IMR-90 (cell line): ENCODE measurements at regions not wholly inside any gene's neighbourhood (a gene's known extent, or its start where the extent isn't known, plus 50 kb on each side); places are given as distances from the start of the nearest gene placed in this dataset.
A peak's percentile ranks its signal among the peaks of the same experiment; 100 is the strongest.

Experiments used
- ATAC-seq: fragments of 200-7000 bp; cut with Tn5 transposase; 2 replicates; pipeline ENCODE4 v1.9.1; 2020; ENCODE audit warnings: low read depth, mild to moderate bottlenecking, moderate library complexity
- BruUV-seq: library from RNA; stranded (reverse); fragments of 400-500 nt; replicated peaks from 2 replicates; lab custom pipeline; 2021; lab: Mats Ljungman, UMichigan
- CTCF ChIA-PET: fragments of 300-600 bp; formaldehyde crosslinking; extraction: SDS; loops from one replicate; lab custom pipeline; 2021; ENCODE audit warnings: antibody characterized with exemption; lab: Yijun Ruan, JAX
- POLR2A ChIA-PET: fragments of 300-600 bp; sonication (Branson Sonifier 250); formaldehyde crosslinking; loops from one replicate; lab custom pipeline; 2022; ENCODE audit warnings: antibody characterized with exemption; ENCODE audit not compliant: unreplicated experiment; lab: Charles Lee
- DNase-seq: peaks from one replicate; pipeline ENCODE4 v3.0.0; 2013
- H2AFZ ChIP-seq: replicated peaks from 2 replicates; pipeline ENCODE3; 2013; ENCODE audit warnings: low read length, mild to moderate bottlenecking; ENCODE audit not compliant: poor library complexity
- H2AK5ac ChIP-seq: 2 replicates; pipeline ENCODE4 v1.6.1; 2013; ENCODE audit warnings: low read depth, low read length, inconsistent platforms
- H2AK9ac ChIP-seq: replicated peaks from 2 replicates; pipeline ENCODE3; 2013; ENCODE audit warnings: mild to moderate bottlenecking, low read depth, low read length, moderate library complexity; ENCODE audit not compliant: poor library complexity
- H2BK120ac ChIP-seq: 2 replicates; pipeline ENCODE4 v1.6.1; 2013; ENCODE audit warnings: low read depth, low read length, inconsistent platforms
- H2BK15ac ChIP-seq: 3 replicates; pipeline ENCODE4 v1.6.1; 2013; ENCODE audit warnings: low read depth, low read length, inconsistent platforms
- H2BK20ac ChIP-seq: 2 replicates; pipeline ENCODE4 v1.6.1; 2013; ENCODE audit warnings: low read depth, mild to moderate bottlenecking, inconsistent platforms, low read length, moderate library complexity
- H2BK5ac ChIP-seq: 2 replicates; pipeline ENCODE4 v1.6.1; 2013; ENCODE audit warnings: mild to moderate bottlenecking, low read depth, low read length, inconsistent platforms; ENCODE audit not compliant: poor library complexity, severe bottlenecking
- H3K14ac ChIP-seq: replicated peaks from 2 replicates; pipeline ENCODE4 v1.6.1; 2013; ENCODE audit warnings: low read depth, low read length, inconsistent platforms
- H3K18ac ChIP-seq: 2 replicates; pipeline ENCODE4 v1.6.1; 2013; ENCODE audit warnings: low read depth, low read length, control low read depth
- H3K23ac ChIP-seq: 2 replicates; pipeline ENCODE4 v1.6.1; 2013; ENCODE audit warnings: low read depth, low read length, inconsistent platforms
- H3K27ac ChIP-seq: 2 replicates; pipeline ENCODE4 v1.5.1; 2013; ENCODE audit warnings: mild to moderate bottlenecking, control low read depth, low read length; ENCODE audit not compliant: insufficient read depth
- H3K27me3 ChIP-seq: 2 replicates; pipeline ENCODE4 v1.6.1; 2013; ENCODE audit warnings: low read length; ENCODE audit not compliant: control insufficient read depth, insufficient read depth
- H3K36me3 ChIP-seq: 2 replicates; pipeline ENCODE4 v1.6.1; 2013; ENCODE audit warnings: low read length, mixed read lengths; ENCODE audit not compliant: control insufficient read depth, insufficient read depth
- H3K4ac ChIP-seq: 2 replicates; pipeline ENCODE4 v1.6.1; 2013; ENCODE audit warnings: low read depth, low read length, inconsistent platforms
- H3K4me1 ChIP-seq: 2 replicates; pipeline ENCODE4 v1.6.1; 2013; ENCODE audit warnings: low read length, mixed read lengths; ENCODE audit not compliant: control insufficient read depth, insufficient read depth
- H3K4me2 ChIP-seq: 2 replicates; pipeline ENCODE4 v1.6.1; 2013; ENCODE audit warnings: low read depth, mild to moderate bottlenecking, control low read depth, low read length, moderate library complexity
- H3K4me3 ChIP-seq: 2 replicates; pipeline ENCODE4 v1.5.1; 2013; ENCODE audit warnings: low read depth, mild to moderate bottlenecking, control low read depth, low read length, moderate library complexity; ENCODE audit not compliant: insufficient read depth
- H3K56ac ChIP-seq: 2 replicates; pipeline ENCODE4 v1.6.1; 2013; ENCODE audit warnings: low read length, inconsistent platforms; ENCODE audit not compliant: insufficient read depth; ENCODE audit errors: extremely low read depth
- H3K79me1 ChIP-seq, 2 experiments: 2 replicates each; pipeline ENCODE4 v1.6.1; 2013; ENCODE audit warnings: low read length in 2 of 2, inconsistent platforms in 1 of 2, low read depth in 1 of 2
- H3K9ac ChIP-seq: 2 replicates; pipeline ENCODE4 v1.6.1; 2013; ENCODE audit warnings: low read depth, low read length, control low read depth
- H3K9me1 ChIP-seq: 2 replicates; pipeline ENCODE4 v1.6.1; 2013; ENCODE audit warnings: low read length, inconsistent platforms; ENCODE audit not compliant: insufficient read depth
- H3K9me3 ChIP-seq: 2 replicates; pipeline ENCODE4 v1.6.1; 2013; ENCODE audit warnings: low read length; ENCODE audit not compliant: control insufficient read depth, insufficient read depth
- H4K20me1 ChIP-seq: 2 replicates; pipeline ENCODE4 v1.6.1; 2013; ENCODE audit warnings: low read length, inconsistent platforms; ENCODE audit not compliant: insufficient read depth
- H4K5ac ChIP-seq: 2 replicates; pipeline ENCODE4 v1.6.1; 2013; ENCODE audit warnings: mild to moderate bottlenecking, low read depth, low read length, control low read depth
- H4K8ac ChIP-seq, 2 experiments: 2 replicates each; pipeline ENCODE4 v1.6.1; 2013; ENCODE audit warnings: low read depth in 2 of 2, low read length in 2 of 2, control low read depth in 1 of 2, inconsistent platforms in 1 of 2
- H4K91ac ChIP-seq: 2 replicates; pipeline ENCODE4 v1.6.1; 2013; ENCODE audit warnings: low read depth, low read length, inconsistent platforms; ENCODE audit not compliant: insufficient read depth
- BHLHE40 ChIP-seq: fragments of 150-350 bp; IDR thresholded peaks from 2 replicates; pipeline ENCODE4 v1.6.1; 2016; ENCODE audit warnings: mild to moderate bottlenecking, low read depth, low read length
- CEBPB ChIP-seq: IDR thresholded peaks from 2 replicates; pipeline ENCODE4 v1.6.1; 2012; ENCODE audit warnings: low read depth, low read length, improper control_type of control experiment
- CHD1 ChIP-seq: IDR thresholded peaks from 2 replicates; pipeline ENCODE4 v1.6.1; 2012; ENCODE audit warnings: low read depth, low read length, improper control_type of control experiment
- CTCF ChIP-seq: conservative IDR thresholded peaks from 2 replicates; pipeline ENCODE4 v1.5.1; 2012; ENCODE audit warnings: mild to moderate bottlenecking, low read depth, low read length, improper control_type of control experiment
- ELK1 ChIP-seq: fragments of 150-350 bp; IDR thresholded peaks from 2 replicates; pipeline ENCODE4 v1.6.1; 2016; ENCODE audit warnings: low read depth, mild to moderate bottlenecking, low read length, moderate library complexity, borderline replicate concordance
- FOS ChIP-seq: fragments of 150-350 bp; IDR thresholded peaks from 2 replicates; pipeline ENCODE4 v1.6.1; 2016; ENCODE audit warnings: low read depth, low read length
- MAFK ChIP-seq: IDR thresholded peaks from 2 replicates; pipeline ENCODE4 v1.6.1; 2012; ENCODE audit warnings: low read depth, low read length, improper control_type of control experiment
- MAZ ChIP-seq: IDR thresholded peaks from 2 replicates; pipeline ENCODE4 v1.6.1; 2012; ENCODE audit warnings: low read depth, mild to moderate bottlenecking, low read length, improper control_type of control experiment, moderate library complexity, borderline replicate concordance
- MXI1 ChIP-seq: IDR thresholded peaks from 2 replicates; pipeline ENCODE4 v1.6.1; 2012; ENCODE audit warnings: low read depth, mild to moderate bottlenecking, low read length, moderate library complexity, borderline replicate concordance
- NFE2L2 ChIP-seq: fragments of 150-350 bp; IDR thresholded peaks from 2 replicates; pipeline ENCODE4 v1.6.1; 2016; ENCODE audit warnings: low read depth, mild to moderate bottlenecking, low read length
- POLR2A ChIP-seq: IDR thresholded peaks from 2 replicates; pipeline ENCODE4 v1.6.1; 2012; ENCODE audit warnings: mild to moderate bottlenecking, low read depth, low read length
- RAD21 ChIP-seq: IDR thresholded peaks from 2 replicates; pipeline ENCODE4 v1.6.1; 2012; ENCODE audit warnings: low read length, improper control_type of control experiment
- RCOR1 ChIP-seq: IDR thresholded peaks from 2 replicates; pipeline ENCODE4 v1.6.1; 2012; ENCODE audit warnings: mild to moderate bottlenecking, low read length, improper control_type of control experiment; ENCODE audit not compliant: insufficient replicate concordance
- RFX5 ChIP-seq: IDR thresholded peaks from 2 replicates; pipeline ENCODE4 v1.8.0; 2012; ENCODE audit warnings: low read depth, mild to moderate bottlenecking, low read length, moderate library complexity
- SMC3 ChIP-seq: fragments of 150-350 bp; IDR thresholded peaks from 2 replicates; pipeline ENCODE4 v1.6.1; 2016; ENCODE audit warnings: low read depth, mild to moderate bottlenecking, antibody characterized with exemption, low read length, moderate library complexity
- USF2 ChIP-seq: fragments of 150-350 bp; IDR thresholded peaks from 2 replicates; pipeline ENCODE4 v1.6.1; 2017; ENCODE audit warnings: mild to moderate bottlenecking, antibody characterized with exemption, low read length, low read depth
- WGBS, 2 experiments: methylation state at CpG; one replicate each; pipeline versions ENCODE4 v1.1.5 to v1.1.7; 2013; ENCODE audit warnings: missing lambda C conversion rate in 2 of 2; ENCODE audit not compliant: insufficient read length in 1 of 2; ENCODE audit errors: extremely low coverage in 2 of 2; 5-methylcytosine and 5-hydroxymethylcytosine counted together
- dilution Hi-C: fragments of 300-500 bp; cut with HindIII; formaldehyde crosslinking; loops from one replicate; pipeline ENCODE4 v1.14.3; 2018; ENCODE audit warnings: low sequenced_read_pairs; ENCODE audit not compliant: unreplicated experiment
- in situ Hi-C: fragments of 300-500 bp; cut with MboI; formaldehyde crosslinking; loops from 3 replicates; pipeline ENCODE4 v1.14.3; 2019; ENCODE audit warnings: low sequenced_read_pairs, inconsistent platforms, mixed read lengths
- intact Hi-C: fragments of 100-400 bp; cut with micrococcal nuclease; formaldehyde crosslinking; loops from 2 replicates; pipeline ENCODE4 v1.10.0; 2022

- ChIA-PET POLR2A (no interaction called here), CTCF (no interaction called here)
- Histone ChIP-seq H2AFZ (peak overlapping the region; percentile 63), H3K56ac (no peak overlapping the region), H3K14ac (no peak overlapping the region), H3K9me3 (no peaks in the 10 kb centered on the region), H3K36me3 (no peaks in the 10 kb centered on the region), H2BK120ac (no peak overlapping the region), H4K5ac (no peak overlapping the region), H3K4me1 (no peaks in the 10 kb centered on the region), H4K8ac (no peak overlapping the region), H3K18ac (no peak overlapping the region), H3K79me1 (no peaks in the 10 kb centered on the region), H2AK9ac (no peak overlapping the region), H3K4me2 (no peak overlapping the region), H3K27ac (no peak overlapping the region), H3K27me3 (no peaks in the 10 kb centered on the region; the same call in 1 of the 2 replicates), H3K9ac (no peak overlapping the region), H4K91ac (no peak overlapping the region), H2AK5ac (no peak overlapping the region), H3K9me1 (no peaks in the 10 kb centered on the region), H3K4me3 (no peak overlapping the region), H2BK20ac (no peak overlapping the region), H3K4ac (no peak overlapping the region), H2BK15ac (no peak overlapping the region), H3K23ac (no peak overlapping the region), H4K20me1 (no peaks in the 10 kb centered on the region), H2BK5ac (no peak overlapping the region)
- in situ Hi-C loops = no loop called here
- TF ChIP-seq MAZ (no peak), ELK1 (no peak), BHLHE40 (no peak), CTCF (no peak), USF2 (no peak), CHD1 (no peak), POLR2A (no peak), CEBPB (no peak), RCOR1 (no peak), RAD21 (no peak), NFE2L2 (no peak), RFX5 (no peak), MAFK (no peak), SMC3 (no peak), FOS (no peak), MXI1 (no peak)
- ATAC-seq (no peak), DNase-seq (no peak)
- no CpG with 5 or more reads among the region's 4 CpGs for WGBS, 2 experiments
- dilution Hi-C loops = no loop called here
- BruUV-seq = no TSS peak
- intact Hi-C loops = no loop called here
Measured at GRCh38 chr1:30045304-30046090, 677.9 kb downstream of the MATN1 start.
